Progenitor cell of endocrine pancreas (in vitro differentiated cells): ENCODE measurements at regions not wholly inside any gene's neighbourhood (a gene's known extent, or its start where the extent isn't known, plus 50 kb on each side); places are given as distances from the start of the nearest gene placed in this dataset.
"Not testable (repeated sequence)": the region's sequence is repeated elsewhere in the genome, so short reads cannot be mapped to it uniquely, and the experiment has no call there.

Experiments
- DNase-seq: peaks from one replicate; pipeline ENCODE4 v3.0.0; 2021; ENCODE audit warnings: low spot score; ENCODE audit not compliant: unreplicated experiment
- H3K27ac Mint-ChIP-seq: 2 replicates; pipeline ENCODE4 v1.8.0; 2021; ENCODE audit warnings: mild to moderate bottlenecking, moderate library complexity, mixed read lengths
- H3K27me3 Mint-ChIP-seq: 2 replicates; pipeline ENCODE4 v1.8.0; 2021; ENCODE audit warnings: mixed read lengths
- H3K36me3 Mint-ChIP-seq: 2 replicates; pipeline ENCODE4 v1.8.0; 2022; ENCODE audit warnings: mixed read lengths; ENCODE audit not compliant: insufficient read depth
- H3K4me1 Mint-ChIP-seq: 2 replicates; pipeline ENCODE4 v1.8.0; 2021; ENCODE audit warnings: low read depth, mixed read lengths
- H3K4me3 Mint-ChIP-seq: 2 replicates; pipeline ENCODE4 v1.8.0; 2021; ENCODE audit warnings: low read depth, mild to moderate bottlenecking, moderate library complexity, mixed read lengths
- H3K9me3 Mint-ChIP-seq: 2 replicates; pipeline ENCODE4 v1.8.0; 2021; ENCODE audit warnings: low read depth, mixed read lengths
- TF ChIP-seq, protein P1 (sequence below): fragments of 200-600 bp; sonication (generic); IDR thresholded peaks from one replicate; pipeline ENCODE4 v1.5.0; 2021; ENCODE audit warnings: antibody characterized with exemption, mild to moderate bottlenecking; ENCODE audit not compliant: unreplicated experiment

- TF ChIP-seq, protein P1, sequence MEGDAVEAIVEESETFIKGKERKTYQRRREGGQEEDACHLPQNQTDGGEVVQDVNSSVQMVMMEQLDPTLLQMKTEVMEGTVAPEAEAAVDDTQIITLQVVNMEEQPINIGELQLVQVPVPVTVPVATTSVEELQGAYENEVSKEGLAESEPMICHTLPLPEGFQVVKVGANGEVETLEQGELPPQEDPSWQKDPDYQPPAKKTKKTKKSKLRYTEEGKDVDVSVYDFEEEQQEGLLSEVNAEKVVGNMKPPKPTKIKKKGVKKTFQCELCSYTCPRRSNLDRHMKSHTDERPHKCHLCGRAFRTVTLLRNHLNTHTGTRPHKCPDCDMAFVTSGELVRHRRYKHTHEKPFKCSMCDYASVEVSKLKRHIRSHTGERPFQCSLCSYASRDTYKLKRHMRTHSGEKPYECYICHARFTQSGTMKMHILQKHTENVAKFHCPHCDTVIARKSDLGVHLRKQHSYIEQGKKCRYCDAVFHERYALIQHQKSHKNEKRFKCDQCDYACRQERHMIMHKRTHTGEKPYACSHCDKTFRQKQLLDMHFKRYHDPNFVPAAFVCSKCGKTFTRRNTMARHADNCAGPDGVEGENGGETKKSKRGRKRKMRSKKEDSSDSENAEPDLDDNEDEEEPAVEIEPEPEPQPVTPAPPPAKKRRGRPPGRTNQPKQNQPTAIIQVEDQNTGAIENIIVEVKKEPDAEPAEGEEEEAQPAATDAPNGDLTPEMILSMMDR: no peak
- Mint-ChIP-seq H3K27ac (no peak overlapping the region), H3K27me3 (no peaks in the 10 kb centered on the region), H3K4me3 (no peak overlapping the region), H3K4me1 (no peaks in the 10 kb centered on the region), H3K36me3 (no peaks in the 10 kb centered on the region), H3K9me3 (peaks cover 14% of the 10 kb centered on the region)
- DNase-seq: no peak
Observed at GRCh38 chr10:108608860-108609259, 1314.5 kb downstream of the XPNPEP1 start.

- no peak overlapping the region for H3K4me3 Mint-ChIP-seq
- peaks cover 20% of the 10 kb centered on the region for H3K4me1 Mint-ChIP-seq
- H3K27ac Mint-ChIP-seq: no peak overlapping the region
- H3K36me3 Mint-ChIP-seq: no peaks in the 10 kb centered on the region
- no peaks in the 10 kb centered on the region for H3K27me3 Mint-ChIP-seq
- TF ChIP-seq, protein P1: no peak
- DNase-seq: no peak
- peaks cover 6% of the 10 kb centered on the region for H3K9me3 Mint-ChIP-seq
Observed at GRCh38 chr10:108601851-108602250, 1321.5 kb downstream of the XPNPEP1 start.

- H3K4me1 Mint-ChIP-seq: peaks cover 20% of the 10 kb centered on the region
- not testable (repeated sequence) for H3K27me3 Mint-ChIP-seq
Observed at GRCh38 chr10:108600511-108600910, 1322.8 kb downstream of the XPNPEP1 start.

GRCh38 chr10:108599317-108599716 is 1324.0 kb downstream of the XPNPEP1 start:
- not testable (repeated sequence) for H3K9me3 Mint-ChIP-seq, H3K27me3 Mint-ChIP-seq, H3K4me3 Mint-ChIP-seq, H3K36me3 Mint-ChIP-seq, DNase-seq
- Mint-ChIP-seq H3K4me1 (peaks cover 26% of the 10 kb centered on the region), H3K27ac (peak overlapping the region; percentile 25)

More at GRCh38 chr10:108600511-108600910, 1322.8 kb downstream of the XPNPEP1 start:
- H3K27ac Mint-ChIP-seq, H3K9me3 Mint-ChIP-seq, DNase-seq, H3K4me3 Mint-ChIP-seq, H3K36me3 Mint-ChIP-seq: not testable (repeated sequence)

- Mint-ChIP-seq H3K27ac (peak overlapping the region; percentile 70), H3K36me3 (no peaks in the 10 kb centered on the region), H3K4me3 (no peak overlapping the region), H3K4me1 (peaks cover 29% of the 10 kb centered on the region), H3K27me3 (no peaks in the 10 kb centered on the region), H3K9me3 (no peaks in the 10 kb centered on the region)
- no peak for DNase-seq
- TF ChIP-seq, protein P1: no peak
Observed at GRCh38 chr10:108598831-108599230, 1324.5 kb downstream of the XPNPEP1 start.

GRCh38 chr10:108598320-108598695 is 1325.0 kb downstream of the XPNPEP1 start:
- H3K27me3 Mint-ChIP-seq: no peaks in the 10 kb centered on the region
- no peaks in the 10 kb centered on the region for H3K9me3 Mint-ChIP-seq
- DNase-seq: no peak
- TF ChIP-seq, protein P1: no peak
- H3K27ac Mint-ChIP-seq: peak overlapping the region; percentile 70
- H3K36me3 Mint-ChIP-seq: no peaks in the 10 kb centered on the region
- H3K4me1 Mint-ChIP-seq: peaks cover 29% of the 10 kb centered on the region
- no peak overlapping the region for H3K4me3 Mint-ChIP-seq
